NCI-H128 (cell line): ENCODE measurements at regions not wholly inside any gene's neighbourhood (a gene's known extent, or its start where the extent isn't known, plus 50 kb on each side); places are given as distances from the start of the nearest gene placed in this dataset.
A peak's percentile ranks its signal among the peaks of the same experiment; 100 is the strongest.

Experiments used
- DNase-seq: peaks from one replicate; lab custom pipeline; 2025; ENCODE audit not compliant: unreplicated experiment; lab: John Stamatoyannopoulos, UW

DNA sequence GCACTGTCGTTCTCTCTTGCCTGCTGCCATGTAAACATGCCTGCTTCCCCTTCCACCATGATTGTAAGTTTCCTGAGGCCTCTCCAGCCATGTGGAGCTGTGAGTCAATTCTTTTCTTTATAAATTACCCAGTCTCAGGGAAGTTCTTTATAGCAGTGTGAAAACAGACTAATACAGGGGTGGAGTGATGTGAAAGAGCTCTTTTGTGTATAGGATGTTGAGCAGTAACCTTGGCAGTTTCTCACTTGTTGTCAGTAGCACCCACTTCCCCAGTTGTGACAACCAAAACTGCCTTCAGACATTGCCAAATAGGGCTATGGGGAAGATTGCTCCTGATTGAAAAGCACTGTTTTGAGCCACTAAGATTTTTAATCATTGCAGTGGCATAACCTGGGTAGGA, 552.2 kb upstream of the ZNF462 start:
- no peak for DNase-seq

GRCh38 chr9:106312906-106313305, 550.1 kb upstream of the ZNF462 start:
- DNase-seq = no peak

DNA sequence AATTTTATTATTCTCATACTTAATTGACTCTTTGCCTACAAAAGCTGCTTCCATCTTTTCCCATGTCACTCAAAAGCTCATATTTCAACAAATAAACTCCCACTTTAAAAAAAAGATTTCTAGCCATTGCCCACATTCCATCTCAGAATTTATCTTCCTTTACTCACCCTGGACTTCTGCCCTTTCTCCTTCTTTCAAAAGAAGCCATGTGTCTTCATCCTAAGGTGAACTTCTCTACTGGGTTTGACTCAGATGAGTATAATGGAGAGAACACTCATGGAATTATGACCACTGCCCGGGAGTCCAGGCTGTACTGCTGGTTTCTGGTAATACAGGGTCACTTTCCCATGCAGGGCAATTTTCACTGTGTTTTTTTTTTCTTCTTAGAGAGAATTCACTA, 548.5 kb upstream of the ZNF462 start:
- DNase-seq = no peak

GRCh38 chr9:106321394-106322180, 541.4 kb upstream of the ZNF462 start:
- peak; percentile 65 for DNase-seq

DNA sequence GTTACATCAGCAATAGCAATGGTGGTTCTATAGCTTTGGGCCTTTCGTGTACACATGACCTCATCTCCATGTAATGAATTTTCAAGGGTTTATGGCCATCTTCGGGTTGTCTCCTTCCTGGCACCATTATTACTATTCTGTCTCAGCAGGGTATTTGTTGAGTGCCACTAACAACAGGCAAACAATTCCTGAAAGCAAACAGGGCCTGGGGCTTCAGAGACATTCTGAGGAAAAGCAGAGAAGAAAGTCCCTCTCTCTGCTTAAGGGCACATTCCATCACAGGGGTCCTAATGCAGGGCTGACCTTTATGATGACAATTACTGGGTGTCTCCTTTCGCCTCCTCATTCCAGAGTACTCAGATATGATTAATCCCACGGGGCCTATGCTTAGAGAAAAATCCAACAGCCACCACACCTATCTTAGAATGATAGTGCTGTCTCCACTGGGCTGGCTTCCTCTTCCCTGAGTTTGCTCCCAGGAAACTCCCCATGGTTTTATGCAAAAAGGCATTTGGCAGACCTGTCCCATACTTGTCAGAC, 540.2 kb upstream of the ZNF462 start:
- no peak for DNase-seq

DNA sequence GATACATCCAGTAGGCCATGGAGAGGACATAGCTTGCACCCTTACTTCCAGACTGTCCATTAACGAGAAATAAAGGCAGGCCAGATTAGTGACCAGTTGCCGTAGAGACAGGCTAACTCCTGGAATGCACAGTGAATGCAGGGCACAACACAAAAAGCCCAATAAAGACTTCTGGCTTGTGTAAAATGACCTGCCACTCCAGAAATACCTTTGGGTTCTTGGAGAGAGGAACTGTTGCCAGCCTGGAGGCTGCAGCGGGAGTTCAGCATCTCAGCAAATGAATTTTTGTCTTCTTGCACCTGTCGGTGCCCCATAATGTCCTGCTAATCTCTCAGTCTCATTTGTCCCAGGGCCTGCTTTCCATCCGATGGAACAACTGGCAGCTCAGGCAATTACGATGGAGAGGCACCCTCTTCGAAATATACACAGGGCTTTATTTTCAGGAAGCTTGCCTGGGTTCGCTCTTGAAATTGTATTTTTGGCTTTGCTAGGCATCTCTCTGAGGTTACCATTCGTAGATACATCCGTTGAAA, 538.8 kb upstream of the ZNF462 start:
- DNase-seq = no peak

- DNase-seq = no peak
Observed at GRCh38 chr9:106324591-106325280, 538.2 kb upstream of the ZNF462 start.

- no peak for DNase-seq
Observed at GRCh38 chr9:106326493-106326892, 536.5 kb upstream of the ZNF462 start.

DNA sequence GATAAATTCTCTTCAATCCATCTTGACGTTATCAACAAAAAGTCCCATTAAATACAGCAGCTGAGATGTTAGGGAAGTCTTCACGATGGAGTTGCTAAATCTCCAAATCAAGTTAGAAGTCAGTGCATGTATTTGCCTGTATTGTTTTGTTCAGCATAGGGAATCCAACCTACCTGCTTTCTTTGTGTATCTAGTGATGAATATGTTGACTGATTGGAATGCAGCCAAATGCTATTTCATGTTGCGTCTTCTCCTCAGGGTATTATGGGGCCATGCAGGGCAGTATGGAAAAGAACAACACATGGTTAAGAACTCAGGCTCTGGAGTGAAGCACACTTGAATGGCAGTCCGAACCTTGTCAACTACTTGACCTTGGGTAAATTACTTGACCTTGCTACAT, 529.5 kb upstream of the ZNF462 start:
- peak; percentile 45 for DNase-seq

DNA sequence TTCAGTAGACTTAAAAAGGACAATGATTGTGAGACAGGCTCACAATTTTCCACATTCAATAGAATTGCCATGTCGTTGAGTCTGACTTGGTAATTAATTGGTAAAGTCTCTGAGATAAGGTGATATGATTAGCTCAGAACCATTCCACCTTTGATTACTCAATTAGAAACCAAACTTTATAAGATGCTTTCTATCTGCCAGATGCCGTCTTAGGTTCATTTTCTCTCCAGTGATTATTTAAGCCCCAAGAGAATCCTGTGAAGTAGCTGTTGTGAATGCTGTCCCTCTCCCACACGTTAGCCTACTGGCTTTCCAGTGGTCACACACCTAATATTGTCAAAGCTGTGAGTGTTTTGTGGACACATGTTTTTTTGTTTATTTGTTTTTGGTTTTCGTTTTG, 528.9 kb upstream of the ZNF462 start:
- DNase-seq = no peak

DNA sequence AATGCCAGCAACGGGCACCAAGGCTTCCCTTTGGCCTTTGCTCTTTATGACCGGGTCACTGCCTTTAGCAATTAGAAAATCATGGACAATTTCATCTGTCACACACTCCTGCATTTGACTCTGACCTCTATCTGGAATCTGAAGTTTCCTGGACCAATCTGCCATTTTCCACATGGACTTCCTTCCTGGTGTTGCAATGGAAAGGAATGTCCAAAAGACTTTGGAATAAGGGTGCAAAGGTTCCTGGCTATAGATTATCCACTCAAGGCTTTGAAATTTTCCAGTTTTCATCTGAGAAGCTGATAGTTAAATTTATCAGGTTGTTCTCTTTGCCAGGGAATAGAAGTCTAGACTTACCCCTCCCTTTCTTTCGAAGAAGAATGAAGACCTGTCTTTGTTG, 523.1 kb upstream of the ZNF462 start:
- DNase-seq = no peak

- no peak for DNase-seq
Observed at GRCh38 chr9:106350777-106351176, 512.2 kb upstream of the ZNF462 start.

DNA sequence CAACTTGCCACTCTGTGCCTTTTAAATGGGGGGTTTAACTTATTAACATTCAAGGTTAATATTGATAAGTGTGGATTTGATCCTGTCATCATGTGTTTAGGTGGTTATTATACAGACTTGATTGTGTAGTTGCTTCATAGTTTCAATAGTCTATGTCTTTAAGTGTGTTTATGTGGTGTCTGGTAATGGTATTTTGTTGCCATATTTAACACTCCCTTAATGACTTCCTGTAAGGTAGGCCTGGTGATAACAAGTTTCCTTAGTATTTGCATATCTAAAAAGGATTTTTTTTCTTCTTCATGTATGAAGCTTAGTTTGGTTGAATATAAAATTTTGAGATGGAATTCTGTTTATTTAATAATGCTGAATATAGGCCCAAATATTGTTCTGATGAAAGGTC, 506.0 kb upstream of the ZNF462 start:
- DNase-seq = no peak

DNA sequence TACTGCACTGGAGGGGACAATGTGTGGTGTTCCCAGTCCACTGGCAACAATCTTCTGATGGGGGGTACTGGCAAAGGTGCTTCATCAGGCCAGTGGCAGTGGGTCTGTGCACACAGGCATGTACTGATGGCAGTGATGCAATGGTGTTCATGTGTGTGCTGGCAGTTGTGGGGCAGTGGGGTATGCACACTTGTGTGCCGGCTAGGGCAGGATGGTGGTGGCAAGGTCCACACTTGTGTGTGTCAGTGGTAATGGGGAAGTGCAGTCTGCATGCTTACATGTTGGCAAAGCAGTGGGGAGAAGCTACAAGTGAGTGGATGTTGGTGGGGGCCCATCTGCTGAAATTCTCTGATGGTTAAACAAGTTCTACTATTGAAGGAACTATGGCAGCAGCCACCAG, 504.6 kb upstream of the ZNF462 start:
- no peak for DNase-seq

- no peak for DNase-seq
Observed at GRCh38 chr9:106376689-106377088, 486.3 kb upstream of the ZNF462 start.

DNA sequence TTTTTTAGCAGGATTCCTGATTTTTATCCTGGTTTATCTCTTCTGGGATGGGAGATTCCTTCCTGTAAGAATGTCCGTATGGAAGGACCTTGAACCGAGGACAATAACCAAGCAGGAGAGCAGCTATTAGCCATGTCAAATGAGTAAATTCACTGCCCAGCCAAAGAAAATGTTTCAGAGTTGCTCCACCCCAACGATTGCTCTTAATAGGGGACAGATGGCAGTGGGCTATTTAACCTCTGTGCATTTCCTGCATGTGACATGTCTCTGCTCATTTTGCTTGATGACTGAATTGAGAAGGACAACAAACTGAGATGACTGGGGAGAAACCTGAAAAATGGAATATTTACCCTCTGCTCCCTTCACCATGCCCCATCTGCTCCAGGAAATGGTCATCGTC, 479.9 kb upstream of the ZNF462 start:
- no peak for DNase-seq

GRCh38 chr9:106387965-106388364, 475.0 kb upstream of the ZNF462 start:
- no peak for DNase-seq

- DNase-seq = no peak
Observed at GRCh38 chr9:106393226-106393625, 469.7 kb upstream of the ZNF462 start.

- DNase-seq = no peak
Observed at GRCh38 chr9:106400170-106400569, 462.8 kb upstream of the ZNF462 start.

DNA sequence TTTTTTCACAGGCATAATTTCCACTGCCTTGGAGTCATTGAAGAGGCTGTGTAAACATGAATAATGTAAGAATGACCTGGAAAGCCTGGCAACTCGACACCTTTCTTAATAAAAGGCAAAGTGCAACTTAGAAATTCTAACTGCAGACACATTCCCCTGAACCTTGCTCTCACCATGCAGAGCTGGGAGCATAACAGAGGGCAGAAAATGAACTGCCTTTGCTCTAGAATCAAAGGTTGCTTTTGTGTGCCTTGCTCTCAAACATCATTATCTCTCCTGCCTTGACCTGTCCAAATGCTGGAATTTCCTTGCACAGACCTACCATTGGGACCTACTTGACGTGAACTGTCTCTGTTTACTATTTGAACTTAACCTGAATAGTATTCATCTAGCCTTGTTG, 462.0 kb upstream of the ZNF462 start:
- DNase-seq = no peak

DNA sequence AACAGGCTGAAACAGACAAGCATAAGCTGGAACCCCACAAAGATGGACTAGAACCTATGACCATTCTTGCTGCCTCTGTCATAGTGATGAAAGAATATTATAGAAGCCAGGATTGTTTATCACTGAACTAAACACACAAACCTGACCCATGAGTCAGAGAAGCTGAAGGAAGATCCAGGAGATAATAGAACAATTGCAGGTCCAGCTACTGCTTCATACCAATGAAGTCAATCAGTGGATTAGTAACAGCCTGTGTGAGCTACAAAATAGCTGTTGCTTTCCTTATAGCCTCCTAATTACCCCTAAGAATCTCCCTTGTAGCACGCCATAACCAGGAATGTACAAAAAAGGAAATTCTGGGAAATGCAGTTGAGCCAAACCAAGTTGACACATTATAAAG, 459.9 kb upstream of the ZNF462 start:
- no peak for DNase-seq

DNA sequence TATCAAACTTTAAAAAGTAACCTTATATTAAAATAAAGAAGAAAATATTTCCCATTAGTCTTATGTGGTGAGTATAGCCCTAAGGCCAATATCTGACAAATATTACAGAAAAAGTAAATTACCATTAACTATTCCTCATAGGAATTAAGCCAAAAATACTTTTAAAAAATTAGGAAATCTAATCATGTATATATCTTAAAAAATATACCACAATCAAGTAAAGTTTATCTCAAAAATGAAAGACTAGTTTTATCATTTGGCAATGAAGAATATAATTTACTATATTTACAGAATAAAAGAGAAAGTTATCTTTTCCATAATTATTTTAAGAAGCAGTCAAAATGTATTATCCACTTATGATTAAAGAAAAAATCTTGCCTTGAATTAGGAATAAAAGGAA, 458.8 kb upstream of the ZNF462 start:
- no peak for DNase-seq
